Stimulated activated CD4-positive, alpha-beta T cell treated with anti-CD3 and anti-CD28 coated beads, TNF-alpha, amount 100 ng/mL, for 4 hours (primary cell): ENCODE measurements at regions not wholly inside any gene's neighbourhood (a gene's known extent, or its start where the extent isn't known, plus 50 kb on each side); places are given as distances from the start of the nearest gene placed in this dataset.
"Not testable (repeated sequence)": the region's sequence is repeated elsewhere in the genome, so short reads cannot be mapped to it uniquely, and the experiment has no call there.

ENCODE experiments used
- DNase-seq, 3 experiments: peaks; one replicate each; pipeline ENCODE4 v3.0.0-alpha.2; 2020; ENCODE audit warnings: low read depth in 3 of 3

DNA sequence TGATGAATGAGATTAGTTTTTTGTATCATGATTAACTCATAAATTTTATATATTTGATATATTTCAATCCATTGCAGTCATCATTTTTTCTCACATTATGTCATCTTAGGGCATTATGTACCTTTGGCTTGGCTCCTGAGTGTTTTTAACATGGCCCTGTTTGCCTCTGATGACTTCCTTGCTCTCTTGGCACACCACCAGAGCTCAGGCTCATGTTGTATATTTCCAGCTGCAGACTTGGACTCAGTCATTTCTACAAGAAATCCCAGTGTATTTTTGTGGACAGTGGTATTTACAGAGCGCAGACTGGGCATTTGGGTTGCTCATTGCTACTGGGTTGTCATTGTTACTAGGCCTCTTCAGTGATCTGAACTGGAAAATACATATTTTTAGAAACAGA is 188.5 kb downstream of the ADRA2A start:
- no peak for DNase-seq

DNA sequence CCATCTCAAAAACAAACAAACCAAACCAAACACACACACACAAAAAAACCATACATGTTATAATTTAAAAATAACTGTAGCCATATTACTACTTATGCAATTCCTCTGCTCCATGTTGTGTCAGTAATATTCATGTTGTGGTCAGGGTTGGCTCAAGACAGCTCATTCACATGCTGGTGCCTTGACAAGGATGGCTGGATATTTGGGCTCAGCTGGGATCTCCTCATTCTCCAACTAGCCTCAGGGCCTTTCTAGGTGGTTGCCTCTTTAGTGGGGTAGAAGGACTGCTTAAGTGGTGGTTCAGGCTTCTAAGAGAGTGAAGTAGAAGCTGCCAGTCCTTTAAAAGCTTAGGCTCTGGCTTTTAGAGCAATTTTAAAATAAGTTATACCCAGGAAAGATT is 189.3 kb downstream of the ADRA2A start:
- no peak for DNase-seq

DNA sequence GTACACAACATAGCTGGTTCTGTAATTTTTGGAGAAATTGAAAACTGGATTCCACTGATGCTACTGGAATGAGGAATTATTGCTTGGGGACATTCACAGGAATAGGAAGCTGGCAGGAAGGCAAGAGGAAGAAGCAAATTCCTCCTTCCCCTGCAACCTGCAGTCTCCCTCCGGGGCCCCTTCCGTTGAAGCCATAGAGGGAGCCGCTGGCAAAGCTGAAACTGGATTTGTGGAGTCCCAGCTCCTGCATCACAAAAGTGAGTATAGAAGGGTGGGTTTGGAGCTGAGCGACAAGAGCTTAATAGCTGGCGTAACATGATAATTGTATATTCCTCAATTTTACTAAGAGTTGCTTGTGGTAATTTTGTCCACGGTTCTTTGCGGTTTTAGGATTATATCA is 190.8 kb downstream of the ADRA2A start:
- DNase-seq = no peak

DNA sequence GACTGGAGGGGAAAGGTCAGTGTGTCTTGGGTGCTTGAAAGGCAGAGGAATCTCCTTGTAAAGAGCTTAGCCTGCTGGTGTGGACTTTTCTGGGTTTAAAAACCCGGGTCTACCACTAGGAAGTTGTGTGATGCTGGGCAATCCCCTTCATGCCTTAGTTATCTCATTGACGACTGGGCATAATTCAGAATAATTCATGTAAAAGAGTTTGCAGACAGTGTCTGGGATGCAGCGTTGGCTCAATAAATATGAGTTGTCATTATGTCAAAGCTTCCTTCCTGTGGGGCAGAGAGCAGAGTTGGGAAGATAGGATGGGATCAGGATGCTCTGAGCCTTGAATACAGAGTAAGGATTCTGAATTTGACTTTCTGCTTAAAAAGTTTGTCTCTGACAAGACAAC is 196.4 kb downstream of the ADRA2A start:
- no peak for DNase-seq

DNA sequence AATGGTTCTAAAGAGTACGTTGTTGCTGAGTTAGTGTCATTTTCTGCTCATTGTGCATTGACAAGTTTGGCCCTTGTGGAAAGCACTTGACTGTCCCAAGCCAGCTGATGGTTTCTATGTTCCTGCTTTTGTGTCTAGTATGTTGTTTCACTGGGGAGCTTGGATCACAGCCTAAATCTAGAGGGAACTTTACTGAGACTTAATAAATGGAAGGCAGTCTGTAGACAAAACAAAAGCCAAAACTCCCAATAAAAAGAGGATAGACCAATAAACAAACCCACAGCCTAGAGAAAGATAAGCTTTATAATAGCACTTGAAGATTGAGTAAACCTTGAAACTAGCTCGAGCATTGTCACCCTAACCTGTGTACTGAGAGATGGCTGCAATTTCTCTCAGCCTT is 196.8 kb downstream of the ADRA2A start:
- DNase-seq = no peak

DNA sequence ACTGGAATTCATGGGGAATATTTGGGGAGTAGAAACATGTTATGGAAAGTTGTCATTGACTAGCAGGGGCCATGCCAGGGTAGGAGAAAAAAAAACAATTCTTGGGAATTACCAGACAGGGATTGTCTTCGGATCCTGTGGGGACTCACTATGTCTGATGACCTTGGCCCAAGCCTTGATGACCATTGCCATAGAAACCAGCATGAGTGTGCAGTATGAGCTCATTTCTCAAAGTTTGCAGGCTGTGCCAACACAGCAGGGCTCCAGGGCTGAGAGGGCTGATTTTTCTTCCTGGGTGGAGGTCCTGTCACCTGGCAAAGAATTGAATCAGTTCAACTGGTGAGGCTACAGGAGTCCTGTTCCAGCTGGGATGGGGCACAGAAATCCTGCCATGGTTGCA is 198.3 kb downstream of the ADRA2A start:
- no peak for DNase-seq

DNA sequence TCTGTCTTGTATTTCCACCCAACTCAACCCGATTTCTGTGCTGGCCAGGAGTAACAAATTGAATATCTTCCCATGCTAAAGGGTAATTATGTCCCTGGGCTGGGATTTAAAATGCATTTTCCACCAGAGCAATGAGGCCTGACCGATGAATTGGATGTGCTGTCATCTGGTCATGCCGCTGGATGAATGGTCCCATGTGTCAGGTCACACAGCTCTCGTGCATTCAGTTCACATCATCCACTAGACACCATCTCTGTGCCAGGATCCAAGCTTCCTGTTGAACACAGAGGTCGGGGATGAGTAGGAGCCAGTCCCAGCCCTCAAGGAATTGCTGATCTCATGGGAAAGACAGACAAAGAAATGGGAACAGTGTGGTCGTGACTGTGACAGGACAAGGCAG is 200.8 kb downstream of the ADRA2A start:
- DNase-seq = no peak

DNA sequence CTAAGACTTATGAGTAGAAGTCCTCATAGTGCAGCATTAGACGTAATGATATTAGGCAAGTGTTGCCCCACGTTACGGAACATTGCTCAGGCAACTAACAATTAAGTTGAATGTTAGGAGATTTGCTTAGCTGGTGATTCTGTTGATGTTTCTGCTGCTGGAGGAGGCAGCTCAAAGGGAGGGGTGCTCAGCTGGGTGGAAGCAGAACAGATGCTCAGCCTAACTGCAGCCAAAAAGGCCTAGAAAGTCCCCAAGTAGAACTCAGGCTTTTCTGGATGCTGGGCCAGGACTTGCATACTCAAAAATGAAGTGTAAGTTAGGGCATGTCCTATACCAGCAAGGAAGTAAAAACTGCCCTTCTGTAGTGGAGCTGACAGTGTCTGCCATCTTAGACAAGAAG is 201.4 kb downstream of the ADRA2A start:
- DNase-seq = no peak

DNA sequence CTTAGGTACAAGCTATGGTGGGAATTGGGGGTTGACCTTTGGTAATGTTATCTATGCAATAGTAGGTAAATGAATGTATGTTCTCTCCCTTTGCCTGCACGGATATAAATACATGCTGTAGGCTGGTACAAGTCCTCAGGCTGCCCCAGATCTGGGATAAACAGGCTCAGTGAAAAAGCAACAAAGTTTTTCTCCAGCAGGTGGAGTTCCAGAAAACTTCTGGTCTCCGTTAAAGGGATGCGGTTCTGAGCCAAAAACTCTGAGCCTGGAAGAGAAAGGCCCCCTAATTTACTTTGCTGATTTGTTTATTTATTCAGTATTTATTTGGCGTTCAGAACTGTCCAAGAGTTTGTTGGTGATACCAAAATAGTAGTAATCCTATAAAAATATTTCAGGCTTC is 204.7 kb downstream of the ADRA2A start:
- DNase-seq = no peak

DNA sequence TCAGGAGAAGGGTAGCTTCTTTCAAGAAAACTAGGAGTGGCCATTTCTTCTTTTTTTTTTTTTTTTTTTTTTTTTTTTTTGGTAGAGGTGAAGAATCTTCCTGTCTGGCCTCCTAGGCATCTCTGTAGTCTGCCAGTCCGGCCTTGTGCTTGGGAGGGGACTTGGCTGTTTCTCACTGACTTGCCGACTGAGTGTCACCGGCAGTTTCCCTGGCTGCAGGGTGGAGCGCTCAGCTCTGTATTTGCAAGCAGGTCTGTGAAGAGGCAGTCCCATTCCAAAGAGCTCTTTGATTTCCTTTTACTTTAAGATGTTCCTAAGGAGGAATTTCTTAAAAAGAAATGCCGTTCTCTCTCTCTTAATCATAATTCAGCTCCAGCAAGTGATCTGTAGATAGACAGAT is 212.6 kb downstream of the ADRA2A start:
- no peak for DNase-seq

DNA sequence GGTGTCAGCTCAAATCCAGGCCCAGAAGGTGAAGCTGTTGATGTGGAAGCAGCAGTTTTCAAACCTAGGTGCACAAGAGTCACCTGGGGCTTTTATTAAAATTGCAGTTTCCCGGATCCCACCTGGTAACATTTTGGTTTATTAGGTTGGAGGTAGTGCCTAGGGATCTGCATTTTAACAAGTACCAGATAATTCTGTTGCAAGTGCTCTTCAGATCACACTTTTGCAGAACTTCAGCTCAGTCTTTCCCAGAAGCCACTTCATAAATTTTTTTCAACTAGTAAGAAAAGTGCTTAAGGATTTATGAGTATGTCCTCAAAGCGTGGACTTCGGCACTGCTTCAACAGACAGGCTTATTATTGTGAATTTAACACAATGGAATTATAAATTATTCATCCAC is 213.8 kb downstream of the ADRA2A start:
- DNase-seq = no peak

DNA sequence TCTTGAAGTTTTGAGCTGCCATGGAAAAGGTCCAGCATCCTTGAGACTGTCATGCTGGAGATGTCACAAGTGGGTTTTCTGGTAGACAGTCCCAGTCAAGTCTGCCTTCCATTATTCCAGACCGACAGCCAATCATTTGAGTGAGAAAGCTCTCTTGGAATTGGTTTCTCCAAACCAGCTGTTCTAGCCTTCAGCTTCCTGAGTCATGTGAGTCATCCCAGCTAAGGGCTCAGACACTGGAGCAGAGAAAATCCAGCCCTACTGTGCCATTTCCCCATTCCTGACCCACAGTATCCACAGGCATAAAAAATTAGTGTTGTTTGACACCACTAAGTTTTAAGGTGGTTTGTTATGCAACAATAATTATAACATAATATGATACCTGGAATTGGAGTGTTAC is 219.0 kb downstream of the ADRA2A start:
- DNase-seq = no peak

DNA sequence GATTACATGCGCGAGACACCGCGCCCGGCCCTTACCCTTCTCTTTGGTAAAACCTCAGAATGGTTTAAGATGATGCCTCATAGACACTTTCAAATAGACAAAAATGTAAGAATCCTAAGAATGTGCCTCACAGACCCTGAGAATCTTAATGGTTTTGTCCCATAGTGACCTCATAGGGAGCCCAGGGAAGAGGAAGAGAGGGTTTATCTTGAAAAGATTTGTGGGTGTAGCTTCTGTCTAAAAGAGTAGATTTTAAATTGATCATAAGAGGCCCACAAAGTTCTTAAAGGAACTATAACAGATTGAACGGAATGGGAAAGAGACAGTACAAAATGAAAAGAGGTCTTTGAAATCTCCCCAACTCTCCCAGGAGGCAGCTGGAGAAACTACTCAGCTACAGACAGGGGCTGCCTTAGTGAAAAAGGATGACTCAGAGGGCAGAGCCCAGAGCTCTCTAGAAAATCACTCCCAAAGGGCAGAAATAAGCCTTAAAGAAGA is 220.6 kb downstream of the ADRA2A start:
- DNase-seq = no peak

DNA sequence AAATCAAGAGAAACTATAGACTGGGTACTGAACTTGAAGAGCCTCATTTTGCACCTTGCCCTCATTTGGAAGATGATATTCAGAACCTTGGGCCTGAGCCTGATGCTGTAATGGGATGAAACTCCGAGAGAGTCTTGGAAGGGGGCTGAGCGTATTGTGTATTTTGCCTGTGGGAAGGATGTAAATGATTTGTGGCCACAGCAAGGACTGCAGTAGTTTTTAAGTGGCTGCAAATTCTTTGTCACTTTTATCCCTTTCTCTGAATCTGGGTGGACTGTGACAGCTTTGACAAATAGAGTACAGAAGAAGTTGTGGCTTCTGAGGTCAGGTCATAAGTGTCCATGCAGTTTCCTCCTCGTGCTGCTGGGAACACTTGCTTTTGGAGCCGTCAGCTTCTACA is 221.2 kb downstream of the ADRA2A start:
- DNase-seq = no peak

DNA sequence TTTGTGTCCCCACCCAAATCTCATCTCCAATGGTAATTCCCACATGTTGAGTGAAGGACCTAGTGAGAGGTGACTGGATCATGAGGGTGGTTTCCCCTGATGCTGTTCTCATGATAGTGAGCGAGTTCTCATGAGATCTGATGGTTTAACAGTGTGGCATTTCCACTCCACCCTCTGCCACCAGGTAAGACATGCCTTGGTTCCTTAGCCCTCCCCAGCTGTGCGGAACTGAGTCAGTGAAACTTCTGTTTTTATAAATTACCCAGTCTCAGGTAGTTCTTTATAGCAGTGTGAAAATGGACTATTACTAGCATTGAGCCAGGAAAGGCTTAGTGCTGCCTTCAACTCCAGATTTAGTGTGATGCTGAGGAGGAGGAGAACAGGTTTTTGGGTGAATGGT is 222.2 kb downstream of the ADRA2A start:
- no peak for DNase-seq

DNA sequence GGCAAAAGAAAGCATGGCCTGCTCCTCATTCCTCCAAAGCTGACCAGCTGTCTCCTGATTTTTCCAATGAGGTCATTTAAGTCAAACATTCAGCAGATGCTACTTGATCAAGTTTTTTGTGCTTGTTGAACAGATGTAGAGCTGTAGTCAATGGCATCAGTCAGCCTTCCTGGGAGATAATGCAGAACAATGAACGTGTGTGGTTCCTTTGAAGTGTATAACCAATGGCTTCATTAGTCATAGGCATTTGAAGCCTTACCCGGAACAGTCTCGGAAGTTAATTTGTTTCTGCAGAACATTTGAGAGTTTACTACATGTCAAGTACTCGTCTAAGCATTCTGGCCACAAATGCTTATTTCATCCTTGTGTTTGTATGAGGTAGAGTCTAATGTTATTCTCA is 227.1 kb downstream of the ADRA2A start:
- DNase-seq = no peak

DNA sequence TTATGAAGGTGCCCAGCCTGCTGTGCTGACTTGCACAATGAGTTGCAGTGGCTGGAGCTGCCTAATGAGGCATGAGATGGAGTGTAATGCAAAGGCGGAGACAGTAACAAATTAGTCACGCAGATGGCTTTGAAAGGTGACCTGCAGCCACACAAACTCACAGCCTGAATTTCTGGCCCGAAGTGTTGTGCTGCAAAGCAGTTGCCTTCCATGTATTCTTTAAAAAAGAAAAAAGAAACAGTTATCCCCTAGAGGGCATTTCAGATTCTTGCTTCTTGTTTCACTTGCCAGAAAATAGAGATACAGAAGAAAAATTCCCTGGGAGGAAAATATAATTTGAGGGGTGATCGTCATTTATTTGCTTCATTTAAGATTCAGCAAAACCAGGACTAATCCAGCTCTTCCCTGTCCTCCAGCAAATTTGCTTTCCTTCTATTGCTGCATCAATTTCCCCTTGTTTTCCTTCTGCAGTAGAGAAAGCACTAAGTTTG is 239.9 kb downstream of the ADRA2A start:
- no peak for DNase-seq

DNA sequence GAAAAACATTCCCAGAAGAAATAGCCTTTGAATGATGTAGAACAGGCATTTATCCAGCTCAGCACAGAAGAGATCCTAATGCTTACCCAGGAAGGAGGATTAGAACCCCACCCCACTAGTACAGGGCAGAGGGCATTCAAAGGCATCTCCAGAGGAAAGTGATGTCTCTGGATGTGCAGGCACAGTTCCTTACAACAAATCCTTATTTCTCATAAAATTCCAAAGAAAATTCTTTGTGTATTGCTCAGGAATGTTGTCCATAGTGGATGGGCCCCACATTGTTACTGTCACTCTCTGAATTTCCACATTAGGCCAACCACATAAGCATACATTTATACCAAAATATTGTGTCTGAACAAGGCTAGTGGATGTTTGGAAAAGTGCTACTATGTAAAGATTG is 243.0 kb downstream of the ADRA2A start:
- DNase-seq = no peak

DNA sequence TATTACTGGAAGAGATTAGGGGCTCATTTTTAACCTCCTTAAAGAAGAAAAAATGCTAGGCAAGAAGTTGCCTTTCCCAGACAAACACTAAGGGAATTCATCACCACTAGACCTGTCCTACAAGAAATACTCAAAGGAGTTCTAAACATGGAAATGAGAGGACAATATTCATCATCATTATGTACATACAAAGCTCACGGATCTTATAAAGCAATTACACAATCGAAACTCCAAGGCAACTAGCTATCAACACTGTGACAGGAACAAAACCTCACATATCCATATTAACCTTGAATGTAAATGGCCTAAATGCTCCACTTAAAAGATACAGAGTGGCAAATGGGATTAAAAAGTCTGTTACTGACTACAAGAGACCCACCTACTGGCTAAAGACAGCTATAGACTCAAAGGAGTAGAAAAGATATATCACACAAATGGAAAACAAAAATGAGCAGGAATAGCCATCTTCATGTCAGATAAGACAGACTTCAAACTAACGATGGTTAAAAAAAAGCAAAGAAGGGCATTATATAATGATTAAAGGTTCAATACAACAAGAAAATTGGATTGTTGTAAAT is 246.6 kb downstream of the ADRA2A start:
- DNase-seq = no peak

DNA sequence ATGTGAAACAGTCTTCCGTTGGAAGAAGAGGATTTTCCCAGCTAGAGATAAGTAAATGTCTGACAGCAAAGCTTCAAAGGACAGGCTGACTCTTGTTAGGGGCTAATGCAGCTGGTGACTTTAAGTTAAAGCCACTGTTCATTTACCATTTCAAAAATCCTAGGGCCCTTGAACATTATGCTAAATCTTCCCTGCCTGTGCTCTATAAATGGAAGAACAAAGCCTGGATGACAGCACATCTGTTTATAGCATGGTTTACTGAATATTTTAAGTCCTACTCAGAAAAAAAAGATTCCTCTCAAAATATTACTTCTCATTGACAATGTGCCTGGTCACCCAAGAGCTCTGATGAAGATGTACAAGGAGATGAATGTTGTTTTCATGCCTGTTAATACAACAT is 255.3 kb downstream of the ADRA2A start:
- DNase-seq = not testable (repeated sequence)

DNA sequence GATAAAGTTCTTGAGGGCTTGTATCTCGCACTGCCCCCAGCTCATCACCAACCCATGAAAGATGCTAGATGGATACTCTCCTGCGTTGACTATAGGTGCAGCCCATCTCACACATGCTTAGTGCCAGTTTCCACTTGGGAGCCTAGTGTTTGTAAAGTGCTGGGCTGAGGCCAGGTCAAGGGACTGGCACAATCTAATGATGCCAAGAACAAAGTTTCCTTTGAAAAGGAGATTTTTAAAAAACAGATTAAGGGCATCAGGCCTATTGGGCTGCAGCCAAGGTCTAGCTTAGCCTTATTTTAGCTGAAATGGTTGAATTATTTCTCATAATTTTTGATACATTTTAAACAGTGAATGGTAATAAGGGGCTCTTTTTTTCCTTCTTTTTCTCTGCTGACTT is 259.0 kb downstream of the ADRA2A start:
- DNase-seq = no peak

DNA sequence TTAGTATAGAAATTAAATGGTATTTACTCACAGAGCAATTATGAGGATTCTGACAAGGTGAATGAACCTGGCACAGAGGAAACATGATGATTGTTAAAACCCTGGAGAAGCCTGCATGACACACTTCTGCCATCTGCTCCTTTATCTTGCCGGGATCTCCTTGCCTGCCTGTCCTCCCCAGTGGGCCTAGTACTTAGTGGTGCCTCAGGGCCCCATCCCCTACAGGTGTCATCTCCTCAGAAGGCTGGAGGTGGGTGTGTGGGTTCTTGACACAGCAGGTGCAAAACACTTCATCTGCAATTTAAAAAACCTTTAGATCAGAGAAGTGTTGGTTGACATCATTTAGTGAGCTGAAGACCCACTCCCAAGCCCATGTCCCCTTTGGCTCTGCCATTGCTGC is 261.2 kb downstream of the ADRA2A start:
- DNase-seq = no peak

DNA sequence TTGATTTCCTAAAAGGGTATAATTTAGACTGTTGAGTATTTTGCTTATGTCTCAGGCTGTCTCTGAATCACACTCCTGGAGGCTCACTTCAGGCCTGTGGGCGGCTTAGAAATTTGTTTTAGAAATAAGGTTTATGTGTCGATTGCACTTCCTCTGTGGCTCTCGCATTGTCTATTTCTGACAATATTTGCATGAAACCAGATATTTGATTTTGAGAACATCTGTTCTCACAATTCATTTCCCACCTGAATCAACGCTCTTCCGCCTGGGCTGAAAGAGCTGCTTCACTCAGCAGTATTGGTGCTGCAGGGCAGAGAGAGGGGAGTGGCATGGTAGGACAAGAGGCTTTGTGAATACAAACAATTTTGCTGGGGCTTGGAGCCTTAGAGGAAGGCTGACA is 262.0 kb downstream of the ADRA2A start:
- no peak for DNase-seq

DNA sequence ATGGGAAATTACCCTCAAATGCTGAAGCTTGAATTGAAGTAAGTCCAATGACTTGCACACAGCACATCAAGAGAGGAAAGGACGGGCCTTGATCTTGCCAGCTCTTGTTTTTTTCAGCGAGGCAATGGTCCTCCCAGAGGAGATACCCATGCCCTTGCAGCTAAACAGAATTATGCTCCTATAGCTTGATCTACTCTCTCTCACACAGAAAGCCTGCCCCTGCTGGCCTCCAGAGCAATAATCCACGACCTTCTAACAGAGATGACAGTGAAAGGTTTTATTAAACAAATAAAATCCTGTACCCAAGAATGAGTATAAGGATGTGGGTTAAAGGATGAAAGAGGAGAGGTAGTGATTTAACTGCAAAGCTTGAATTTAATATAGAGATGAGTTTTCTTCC is 268.0 kb downstream of the ADRA2A start:
- no peak for DNase-seq
